ENCODE measurements at regions not wholly inside any gene's neighbourhood (a gene's known extent, or its start where the extent isn't known, plus 50 kb on each side); places are given as distances from the start of the nearest gene placed in this dataset.

GRCh38 chr13:59423708-59424340 lies 739.9 kb downstream of the DIAPH3 start (continued):
- TF ChIP-seq, protein P1, sequence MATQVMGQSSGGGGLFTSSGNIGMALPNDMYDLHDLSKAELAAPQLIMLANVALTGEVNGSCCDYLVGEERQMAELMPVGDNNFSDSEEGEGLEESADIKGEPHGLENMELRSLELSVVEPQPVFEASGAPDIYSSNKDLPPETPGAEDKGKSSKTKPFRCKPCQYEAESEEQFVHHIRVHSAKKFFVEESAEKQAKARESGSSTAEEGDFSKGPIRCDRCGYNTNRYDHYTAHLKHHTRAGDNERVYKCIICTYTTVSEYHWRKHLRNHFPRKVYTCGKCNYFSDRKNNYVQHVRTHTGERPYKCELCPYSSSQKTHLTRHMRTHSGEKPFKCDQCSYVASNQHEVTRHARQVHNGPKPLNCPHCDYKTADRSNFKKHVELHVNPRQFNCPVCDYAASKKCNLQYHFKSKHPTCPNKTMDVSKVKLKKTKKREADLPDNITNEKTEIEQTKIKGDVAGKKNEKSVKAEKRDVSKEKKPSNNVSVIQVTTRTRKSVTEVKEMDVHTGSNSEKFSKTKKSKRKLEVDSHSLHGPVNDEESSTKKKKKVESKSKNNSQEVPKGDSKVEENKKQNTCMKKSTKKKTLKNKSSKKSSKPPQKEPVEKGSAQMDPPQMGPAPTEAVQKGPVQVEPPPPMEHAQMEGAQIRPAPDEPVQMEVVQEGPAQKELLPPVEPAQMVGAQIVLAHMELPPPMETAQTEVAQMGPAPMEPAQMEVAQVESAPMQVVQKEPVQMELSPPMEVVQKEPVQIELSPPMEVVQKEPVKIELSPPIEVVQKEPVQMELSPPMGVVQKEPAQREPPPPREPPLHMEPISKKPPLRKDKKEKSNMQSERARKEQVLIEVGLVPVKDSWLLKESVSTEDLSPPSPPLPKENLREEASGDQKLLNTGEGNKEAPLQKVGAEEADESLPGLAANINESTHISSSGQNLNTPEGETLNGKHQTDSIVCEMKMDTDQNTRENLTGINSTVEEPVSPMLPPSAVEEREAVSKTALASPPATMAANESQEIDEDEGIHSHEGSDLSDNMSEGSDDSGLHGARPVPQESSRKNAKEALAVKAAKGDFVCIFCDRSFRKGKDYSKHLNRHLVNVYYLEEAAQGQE (IDR thresholded peaks at IDR 0.05): no peak
- TF ChIP-seq, protein P2, sequence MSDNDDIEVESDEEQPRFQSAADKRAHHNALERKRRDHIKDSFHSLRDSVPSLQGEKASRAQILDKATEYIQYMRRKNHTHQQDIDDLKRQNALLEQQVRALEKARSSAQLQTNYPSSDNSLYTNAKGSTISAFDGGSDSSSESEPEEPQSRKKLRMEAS (IDR thresholded peaks at IDR 0.05): no peak
- TF ChIP-seq HNF4G (IDR thresholded peaks at IDR 0.05): no peak
- no peak for TF ChIP-seq EGR1 (IDR thresholded peaks at IDR 0.05; ENCODE audit: low read depth in 2 of 2)

- no peak overlapping the region for H3K9ac ChIP-seq (ENCODE audit: low read depth in 1 of 2, low read length in 2 of 2)
Observed at GRCh38 chr13:59424661-59425060, 739.1 kb downstream of the DIAPH3 start.

DNA sequence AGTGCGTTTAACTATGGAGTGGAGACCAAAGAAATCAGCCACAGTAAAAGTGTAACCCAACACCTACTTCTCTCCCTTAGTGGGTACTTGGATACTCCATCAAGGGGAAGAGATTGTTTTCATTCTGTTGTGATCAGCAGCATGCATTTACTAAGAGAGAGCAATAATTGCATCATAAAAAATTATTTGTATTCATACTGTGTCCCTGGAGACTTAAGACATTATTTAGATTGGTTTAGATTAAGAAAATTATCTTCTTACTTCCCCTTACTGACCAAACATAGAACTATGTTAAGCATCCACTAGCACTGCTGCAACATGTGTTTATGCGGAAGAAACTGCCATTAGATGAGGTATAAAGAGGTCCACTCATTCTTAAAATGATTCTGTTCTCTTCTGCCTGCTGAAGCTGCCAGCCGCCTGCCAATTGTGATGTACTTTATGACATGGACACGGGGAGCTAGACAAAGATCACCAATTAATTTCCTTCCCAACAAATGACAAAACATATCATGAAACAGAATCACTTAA lies 738.5 kb downstream of the DIAPH3 start:
- no peak for DNase-seq (ENCODE audit: low spot score)
- Histone ChIP-seq H3K9ac (ENCODE audit: low read depth in 1 of 2, low read length in 2 of 2) (no peak overlapping the region), H3K36me3 (ENCODE audit: control insufficient read depth in 4 of 4, insufficient read depth in 3 of 4, low read depth in 1 of 4, low read length in 3 of 4) (no peaks in the 10 kb centered on the region), H3K9me3 (ENCODE audit: control insufficient read depth in 4 of 4, low read length in 3 of 4) (peaks cover 0 to under 1% (median 0%) of the 10 kb centered on the region in 4 donors), H3K27ac (ENCODE audit: low read depth in 1 of 2, low read length in 2 of 2) (no peak overlapping the region), H3K27me3 (ENCODE audit: control insufficient read depth in 4 of 4, insufficient read depth in 4 of 4, low read length in 3 of 4) (no peaks in the 10 kb centered on the region), H3K4me3 (ENCODE audit: low read depth in 1 of 3, low read length in 3 of 3) (no peak overlapping the region), H3K4me1 (ENCODE audit: control insufficient read depth in 4 of 4, insufficient read depth in 4 of 4, low read length in 3 of 4) (no peaks in the 10 kb centered on the region)
- no peak for TF ChIP-seq RXRA (IDR thresholded peaks at IDR 0.05)
- no peak for TF ChIP-seq HNF4G (IDR thresholded peaks at IDR 0.05)
- TF ChIP-seq, protein P2 (IDR thresholded peaks at IDR 0.05): no peak
- TF ChIP-seq NR2F2 (IDR thresholded peaks at IDR 0.05): no peak
- no peak for TF ChIP-seq RAD21 (IDR thresholded peaks at IDR 0.05)
- WGBS: 77% methylated on average over 4 of the region's 4 CpGs

More at GRCh38 chr13:59424661-59425060, 739.1 kb downstream of the DIAPH3 start:
- Histone ChIP-seq H3K27ac (ENCODE audit: low read depth in 1 of 2, low read length in 2 of 2) (no peak overlapping the region), H3K27me3 (ENCODE audit: control insufficient read depth in 4 of 4, insufficient read depth in 4 of 4, low read length in 3 of 4) (no peaks in the 10 kb centered on the region), H3K36me3 (ENCODE audit: control insufficient read depth in 4 of 4, insufficient read depth in 3 of 4, low read depth in 1 of 4, low read length in 3 of 4) (no peaks in the 10 kb centered on the region), H3K4me3 (ENCODE audit: low read depth in 1 of 3, low read length in 3 of 3) (no peak overlapping the region), H3K4me1 (ENCODE audit: control insufficient read depth in 4 of 4, insufficient read depth in 4 of 4, low read length in 3 of 4) (no peaks in the 10 kb centered on the region), H3K9me3 (ENCODE audit: control insufficient read depth in 4 of 4, low read length in 3 of 4) (peaks cover 0 to 4% (median 0%) of the 10 kb centered on the region in 4 donors)
- TF ChIP-seq JUND (IDR thresholded peaks at IDR 0.05) (no peak), ATF3 (IDR thresholded peaks at IDR 0.05) (no peak), NR2F2 (IDR thresholded peaks at IDR 0.05) (no peak), EGR1 (IDR thresholded peaks at IDR 0.05; ENCODE audit: low read depth in 2 of 2) (no peak), SP1 (IDR thresholded peaks at IDR 0.05) (no peak)
- DNase-seq (ENCODE audit: low spot score): no peak
- WGBS: 90% methylated on average over 2 of the region's 2 CpGs

GRCh38 chr13:59435024-59435423 lies 728.7 kb downstream of the DIAPH3 start:
- TF ChIP-seq EGR1 (IDR thresholded peaks at IDR 0.05; ENCODE audit: low read depth in 2 of 2) (no peak), FOXA1 (IDR thresholded peaks at IDR 0.05) (no peak), ATF3 (IDR thresholded peaks at IDR 0.05) (no peak), RXRA (IDR thresholded peaks at IDR 0.05) (no peak), SP1 (IDR thresholded peaks at IDR 0.05) (no peak), YY1 (IDR thresholded peaks at IDR 0.05) (no peak), HNF4G (IDR thresholded peaks at IDR 0.05) (no peak), JUND (IDR thresholded peaks at IDR 0.05) (no peak), NR2F2 (IDR thresholded peaks at IDR 0.05) (no peak)
- TF ChIP-seq, protein P2 (IDR thresholded peaks at IDR 0.05): no peak
- Histone ChIP-seq H3K4me3 (ENCODE audit: low read depth in 1 of 3, low read length in 3 of 3) (no peak overlapping the region), H3K27ac (ENCODE audit: low read depth in 1 of 2, low read length in 2 of 2) (no peak overlapping the region), H3K9me3 (ENCODE audit: control insufficient read depth in 4 of 4, low read length in 3 of 4) (peaks cover 0 to 7% (median under 1%) of the 10 kb centered on the region in 4 donors), H3K27me3 (ENCODE audit: control insufficient read depth in 4 of 4, insufficient read depth in 4 of 4, low read length in 3 of 4) (peaks cover 0 to 3% (median 0%) of the 10 kb centered on the region in 4 donors), H3K36me3 (ENCODE audit: control insufficient read depth in 4 of 4, insufficient read depth in 3 of 4, low read depth in 1 of 4, low read length in 3 of 4) (no peaks in the 10 kb centered on the region), H3K4me1 (ENCODE audit: control insufficient read depth in 4 of 4, insufficient read depth in 4 of 4, low read length in 3 of 4) (no peaks in the 10 kb centered on the region), H3K9ac (ENCODE audit: low read depth in 1 of 2, low read length in 2 of 2) (no peak overlapping the region)
- no peak for DNase-seq (ENCODE audit: low spot score)
- 80% methylated on average over 1 of the region's 1 CpG for WGBS
